ENCODE measurements at regions not wholly inside any gene's neighbourhood (a gene's known extent, or its start where the extent isn't known, plus 50 kb on each side); places are given as distances from the start of the nearest gene placed in this dataset.

GRCh38 chr4:177770776-177771175 lies 328.5 kb upstream of the AGA start:
- TF ChIP-seq POLR2A (IDR thresholded peaks at IDR 0.05), result no peak
- TF ChIP-seq, protein P1, sequence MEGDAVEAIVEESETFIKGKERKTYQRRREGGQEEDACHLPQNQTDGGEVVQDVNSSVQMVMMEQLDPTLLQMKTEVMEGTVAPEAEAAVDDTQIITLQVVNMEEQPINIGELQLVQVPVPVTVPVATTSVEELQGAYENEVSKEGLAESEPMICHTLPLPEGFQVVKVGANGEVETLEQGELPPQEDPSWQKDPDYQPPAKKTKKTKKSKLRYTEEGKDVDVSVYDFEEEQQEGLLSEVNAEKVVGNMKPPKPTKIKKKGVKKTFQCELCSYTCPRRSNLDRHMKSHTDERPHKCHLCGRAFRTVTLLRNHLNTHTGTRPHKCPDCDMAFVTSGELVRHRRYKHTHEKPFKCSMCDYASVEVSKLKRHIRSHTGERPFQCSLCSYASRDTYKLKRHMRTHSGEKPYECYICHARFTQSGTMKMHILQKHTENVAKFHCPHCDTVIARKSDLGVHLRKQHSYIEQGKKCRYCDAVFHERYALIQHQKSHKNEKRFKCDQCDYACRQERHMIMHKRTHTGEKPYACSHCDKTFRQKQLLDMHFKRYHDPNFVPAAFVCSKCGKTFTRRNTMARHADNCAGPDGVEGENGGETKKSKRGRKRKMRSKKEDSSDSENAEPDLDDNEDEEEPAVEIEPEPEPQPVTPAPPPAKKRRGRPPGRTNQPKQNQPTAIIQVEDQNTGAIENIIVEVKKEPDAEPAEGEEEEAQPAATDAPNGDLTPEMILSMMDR (IDR thresholded peaks at IDR 0.05), result no peak
